Cardiac muscle cell (in vitro differentiated cells and primary cell): ENCODE measurements at regions not wholly inside any gene's neighbourhood (a gene's known extent, or its start where the extent isn't known, plus 50 kb on each side); places are given as distances from the start of the nearest gene placed in this dataset.

Experiments used
- DNase-seq, 2 donors: peaks; one replicate each; pipeline versions ENCODE4 v3.0.0 to v3.0.0-alpha.2; 2010 to 2017; ENCODE audit warnings: low read depth in 1 of 2, low spot score in 1 of 2
- H3K27ac ChIP-seq: fragments of 200-600 bp; sonication (generic); 2 replicates; pipeline ENCODE4 v1.5.1; 2016
- H3K27me3 ChIP-seq: fragments of 200-600 bp; sonication (generic); 2 replicates; pipeline ENCODE4 v1.6.0; 2016; ENCODE audit warnings: control low read depth
- H3K36me3 ChIP-seq: fragments of 200-600 bp; sonication (generic); 2 replicates; pipeline ENCODE4 v1.5.1; 2016; ENCODE audit warnings: control low read depth
- H3K4me1 ChIP-seq: fragments of 200-600 bp; sonication (generic); 2 replicates; pipeline ENCODE4 v1.8.1; 2017; ENCODE audit warnings: low read depth, mild to moderate bottlenecking, mixed run types
- H3K4me3 ChIP-seq: fragments of 200-600 bp; sonication (generic); 2 replicates; pipeline ENCODE4 v1.5.1; 2016; ENCODE audit warnings: mild to moderate bottlenecking
- H3K9me3 ChIP-seq: fragments of 200-600 bp; sonication (generic); 2 replicates; pipeline ENCODE4 v1.5.1; 2017; ENCODE audit warnings: low read depth, mild to moderate bottlenecking, control low read depth
- CTCF ChIP-seq: IDR thresholded peaks from 2 replicates; pipeline ENCODE4 v1.5.1; 2012; ENCODE audit warnings: low read depth, mild to moderate bottlenecking, low read length

- H3K9me3 ChIP-seq: no peaks in the 10 kb centered on the region
- no peak for TF ChIP-seq CTCF
- H3K36me3 ChIP-seq: no peaks in the 10 kb centered on the region
- no peak overlapping the region for H3K4me3 ChIP-seq
- no peaks in the 10 kb centered on the region for H3K27me3 ChIP-seq
- H3K27ac ChIP-seq: no peak overlapping the region
- no peak for DNase-seq
- H3K4me1 ChIP-seq: peaks cover 13% of the 10 kb centered on the region
Measured at GRCh38 chr5:71865665-71866320, 146.7 kb downstream of the CARTPT start.

GRCh38 chr5:71872311-71872864 lies 153.3 kb downstream of the CARTPT start:
- Histone ChIP-seq H3K27me3 (no peaks in the 10 kb centered on the region), H3K4me1 (peaks cover 11% of the 10 kb centered on the region), H3K36me3 (no peaks in the 10 kb centered on the region), H3K9me3 (no peaks in the 10 kb centered on the region), H3K27ac (peak overlapping the region; percentile 11), H3K4me3 (no peak overlapping the region)
- TF ChIP-seq CTCF: no peak
- no peak for DNase-seq

- peaks cover 11% of the 10 kb centered on the region for H3K4me1 ChIP-seq
- no peaks in the 10 kb centered on the region for H3K9me3 ChIP-seq
- DNase-seq: peak in 1 of 2 donors; percentile 84
- no peaks in the 10 kb centered on the region for H3K27me3 ChIP-seq
- H3K4me3 ChIP-seq: no peak overlapping the region
- TF ChIP-seq CTCF: no peak
- H3K36me3 ChIP-seq: no peaks in the 10 kb centered on the region
- H3K27ac ChIP-seq: peak overlapping the region; percentile 33
Measured at GRCh38 chr5:71873191-71873591, 154.1 kb downstream of the CARTPT start.

- H3K27me3 ChIP-seq: no peaks in the 10 kb centered on the region
- no peak for TF ChIP-seq CTCF
- no peak overlapping the region for H3K4me3 ChIP-seq
- no peak overlapping the region for H3K27ac ChIP-seq
- peaks cover 11% of the 10 kb centered on the region for H3K4me1 ChIP-seq
- no peak for DNase-seq
- no peaks in the 10 kb centered on the region for H3K9me3 ChIP-seq
- H3K36me3 ChIP-seq: no peaks in the 10 kb centered on the region
Measured at GRCh38 chr5:71874521-71874920, 155.4 kb downstream of the CARTPT start.

- no peak overlapping the region for H3K27ac ChIP-seq
- H3K4me3 ChIP-seq: no peak overlapping the region
- no peak for DNase-seq
- TF ChIP-seq CTCF: no peak
- no peaks in the 10 kb centered on the region for H3K27me3 ChIP-seq
- H3K9me3 ChIP-seq: no peaks in the 10 kb centered on the region
- no peaks in the 10 kb centered on the region for H3K36me3 ChIP-seq
- H3K4me1 ChIP-seq: peaks cover 28% of the 10 kb centered on the region
Measured at GRCh38 chr5:71877511-71877910, 158.4 kb downstream of the CARTPT start.
